Esophagus squamous epithelium (tissue), 4 donors: ENCODE measurements at regions not wholly inside any gene's neighbourhood (a gene's known extent, or its start where the extent isn't known, plus 50 kb on each side); places are given as distances from the start of the nearest gene placed in this dataset.

ENCODE experiments used
- POLR2A ChIP-seq, 4 donors: fragments of 450-650 bp; IDR thresholded peaks; one replicate each; pipeline ENCODE4 v1.6.1; 2017; ENCODE audit warnings: antibody characterized with exemption in 4 of 4, mild to moderate bottlenecking in 4 of 4, moderate library complexity in 3 of 4
- TF ChIP-seq, protein P1 (sequence below), 6 experiments: fragments of 450-650 bp in 4 of 6; fragments of 200-600 bp in 2 of 6; sonication (generic) in 2 of 6; IDR thresholded peaks; one replicate each; pipeline ENCODE4 v1.5.1; 2016 to 2019; ENCODE audit warnings: antibody characterized with exemption in 6 of 6, mild to moderate bottlenecking in 4 of 6, moderate library complexity in 4 of 6

DNA sequence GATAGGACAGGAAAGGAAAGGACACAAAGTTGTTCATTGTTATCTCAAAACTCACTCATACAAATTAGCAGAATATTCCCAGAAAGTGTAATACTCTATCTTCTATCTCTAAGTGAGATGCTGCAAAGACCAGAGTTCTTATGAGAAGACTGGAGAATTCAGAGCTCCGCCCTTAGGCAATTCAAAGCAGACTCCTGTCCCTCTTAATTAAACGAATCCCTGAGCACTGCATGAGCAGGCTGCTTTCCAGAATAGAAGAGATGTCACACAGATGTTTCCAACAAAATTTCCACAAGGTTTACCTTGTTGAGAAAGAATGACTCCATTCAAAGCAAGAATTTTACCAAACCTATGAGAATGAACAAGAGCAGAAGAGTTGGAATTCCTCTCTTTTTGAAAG is 630.8 kb upstream of the INTU start:
- TF ChIP-seq, protein P1, sequence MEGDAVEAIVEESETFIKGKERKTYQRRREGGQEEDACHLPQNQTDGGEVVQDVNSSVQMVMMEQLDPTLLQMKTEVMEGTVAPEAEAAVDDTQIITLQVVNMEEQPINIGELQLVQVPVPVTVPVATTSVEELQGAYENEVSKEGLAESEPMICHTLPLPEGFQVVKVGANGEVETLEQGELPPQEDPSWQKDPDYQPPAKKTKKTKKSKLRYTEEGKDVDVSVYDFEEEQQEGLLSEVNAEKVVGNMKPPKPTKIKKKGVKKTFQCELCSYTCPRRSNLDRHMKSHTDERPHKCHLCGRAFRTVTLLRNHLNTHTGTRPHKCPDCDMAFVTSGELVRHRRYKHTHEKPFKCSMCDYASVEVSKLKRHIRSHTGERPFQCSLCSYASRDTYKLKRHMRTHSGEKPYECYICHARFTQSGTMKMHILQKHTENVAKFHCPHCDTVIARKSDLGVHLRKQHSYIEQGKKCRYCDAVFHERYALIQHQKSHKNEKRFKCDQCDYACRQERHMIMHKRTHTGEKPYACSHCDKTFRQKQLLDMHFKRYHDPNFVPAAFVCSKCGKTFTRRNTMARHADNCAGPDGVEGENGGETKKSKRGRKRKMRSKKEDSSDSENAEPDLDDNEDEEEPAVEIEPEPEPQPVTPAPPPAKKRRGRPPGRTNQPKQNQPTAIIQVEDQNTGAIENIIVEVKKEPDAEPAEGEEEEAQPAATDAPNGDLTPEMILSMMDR (IDR thresholded peaks at IDR 0.05), result no peak
- TF ChIP-seq POLR2A (IDR thresholded peaks at IDR 0.05), result no peak
